HUES6 (cell line): ENCODE measurements at regions not wholly inside any gene's neighbourhood (a gene's known extent, or its start where the extent isn't known, plus 50 kb on each side); places are given as distances from the start of the nearest gene placed in this dataset.
"Not testable (repeated sequence)": the region's sequence is repeated elsewhere in the genome, so short reads cannot be mapped to it uniquely, and the experiment has no call there.

Experiments
- H3K27ac ChIP-seq: 2 replicates; pipeline ENCODE4 v1.7.0; 2013; ENCODE audit warnings: low read depth, mild to moderate bottlenecking, low read length, inconsistent platforms
- H3K27me3 ChIP-seq: 2 replicates; pipeline ENCODE4 v1.6.1; 2013; ENCODE audit warnings: low read length; ENCODE audit not compliant: control insufficient read depth, insufficient read depth
- H3K36me3 ChIP-seq: 2 replicates; pipeline ENCODE4 v1.6.1; 2013; ENCODE audit warnings: low read length; ENCODE audit not compliant: control insufficient read depth, insufficient read depth
- H3K4me1 ChIP-seq: 2 replicates; pipeline ENCODE4 v1.6.1; 2013; ENCODE audit warnings: low read length; ENCODE audit not compliant: control insufficient read depth, insufficient read depth
- H3K4me3 ChIP-seq: 2 replicates; pipeline ENCODE4 v1.5.1; 2013; ENCODE audit warnings: low read depth, low read length
- H3K9ac ChIP-seq: one replicate; pipeline ENCODE4 v1.6.1; 2013; ENCODE audit warnings: mild to moderate bottlenecking, low read length
- H3K9me3 ChIP-seq: 2 replicates; pipeline ENCODE4 v1.6.1; 2013; ENCODE audit warnings: low read depth, low read length; ENCODE audit not compliant: control insufficient read depth, insufficient read depth

GRCh38 chr22:15927172-15927571, 237.3 kb downstream of the POTEH start:
- not testable (repeated sequence) for H3K36me3 ChIP-seq, H3K4me3 ChIP-seq

More at GRCh38 chr22:15927172-15927571, 237.3 kb downstream of the POTEH start:
- H3K27ac ChIP-seq, H3K9ac ChIP-seq, H3K27me3 ChIP-seq, H3K4me1 ChIP-seq, H3K9me3 ChIP-seq: not testable (repeated sequence)
